ENCODE measurements at regions not wholly inside any gene's neighbourhood (a gene's known extent, or its start where the extent isn't known, plus 50 kb on each side); places are given as distances from the start of the nearest gene placed in this dataset.

- TF ChIP-seq CTCF (IDR thresholded peaks at IDR 0.05): no peak
- no peak for DNase-seq
- H3K4me1 Mint-ChIP-seq: peaks cover 54% of the 10 kb centered on the region
- peak overlapping the region; percentile 31 for H3K27ac Mint-ChIP-seq
- no peaks in the 10 kb centered on the region for H3K36me3 Mint-ChIP-seq (ENCODE audit: low read depth)
- no peaks in the 10 kb centered on the region for H3K9me3 Mint-ChIP-seq
- no peaks in the 10 kb centered on the region for H3K27me3 Mint-ChIP-seq (ENCODE audit: low read depth, poor library complexity)
- H3K4me3 Mint-ChIP-seq: no peak overlapping the region
These were observed 323.8 kb upstream of the AZI2 start for GRCh38 chr3:28672406-28672805.

GRCh38 chr3:28673446-28673845, 324.8 kb upstream of the AZI2 start:
- Mint-ChIP-seq H3K27ac (peak overlapping the region; percentile 70), H3K9me3 (no peaks in the 10 kb centered on the region), H3K4me1 (peaks cover 55% of the 10 kb centered on the region), H3K4me3 (no peak overlapping the region), H3K36me3 (ENCODE audit: low read depth) (no peaks in the 10 kb centered on the region), H3K27me3 (ENCODE audit: low read depth, poor library complexity) (no peaks in the 10 kb centered on the region)
- TF ChIP-seq CTCF (IDR thresholded peaks at IDR 0.05): no peak
- DNase-seq: no peak

DNA sequence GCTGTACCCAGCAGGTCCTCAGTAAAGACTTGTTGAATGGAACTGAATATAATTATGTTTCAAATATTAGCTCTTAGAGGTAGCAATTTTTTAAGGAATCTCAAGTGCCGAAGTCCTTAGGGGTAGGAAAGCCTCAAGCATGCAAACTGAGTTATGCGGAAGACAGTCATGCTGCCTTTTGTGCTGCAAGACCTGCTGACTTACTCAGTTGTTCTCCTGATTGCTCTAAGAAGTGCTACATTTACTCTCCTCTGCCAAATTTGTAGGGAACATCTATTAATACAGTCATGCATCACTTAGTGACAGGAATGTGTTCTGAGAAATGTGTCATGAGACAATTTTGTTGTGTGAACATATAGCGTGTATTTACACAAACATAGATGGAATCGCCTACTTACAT, 325.6 kb upstream of the AZI2 start:
- no peaks in the 10 kb centered on the region for H3K36me3 Mint-ChIP-seq (ENCODE audit: low read depth)
- no peaks in the 10 kb centered on the region for H3K27me3 Mint-ChIP-seq (ENCODE audit: low read depth, poor library complexity)
- no peak for DNase-seq
- no peak overlapping the region for H3K27ac Mint-ChIP-seq
- H3K9me3 Mint-ChIP-seq: no peaks in the 10 kb centered on the region
- H3K4me3 Mint-ChIP-seq: no peak overlapping the region
- no peak for TF ChIP-seq CTCF (IDR thresholded peaks at IDR 0.05)
- peaks cover 59% of the 10 kb centered on the region for H3K4me1 Mint-ChIP-seq

GRCh38 chr3:28677581-28677980, 329.0 kb upstream of the AZI2 start:
- Mint-ChIP-seq H3K27ac (no peak overlapping the region), H3K4me1 (peaks cover 28% of the 10 kb centered on the region), H3K4me3 (no peak overlapping the region), H3K27me3 (ENCODE audit: low read depth, poor library complexity) (peaks cover 3% of the 10 kb centered on the region), H3K36me3 (ENCODE audit: low read depth) (no peaks in the 10 kb centered on the region), H3K9me3 (no peaks in the 10 kb centered on the region)
- DNase-seq: no peak
- TF ChIP-seq CTCF (IDR thresholded peaks at IDR 0.05): no peak

DNA sequence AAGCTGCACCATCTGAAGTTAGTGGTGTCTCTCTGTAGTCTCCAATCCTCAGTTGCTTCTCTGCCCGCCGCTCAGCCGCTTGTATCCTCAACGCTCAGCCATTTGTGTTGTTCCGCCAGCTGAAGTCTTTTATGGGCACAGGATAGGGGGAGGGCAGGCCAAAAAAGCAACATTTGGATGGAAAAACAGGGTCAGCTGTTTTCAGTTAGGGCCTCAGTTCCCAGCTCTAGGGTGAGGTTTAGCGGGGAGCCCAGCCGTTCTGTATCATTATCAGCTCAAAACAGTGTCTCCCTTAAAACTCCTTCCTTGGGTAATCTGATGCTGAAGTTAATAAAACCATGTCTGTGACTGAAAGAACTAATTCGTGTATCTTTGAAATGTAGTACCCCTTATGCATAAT, 329.5 kb upstream of the AZI2 start:
- no peak for TF ChIP-seq CTCF (IDR thresholded peaks at IDR 0.05)
- H3K27me3 Mint-ChIP-seq (ENCODE audit: low read depth, poor library complexity): peaks cover 3% of the 10 kb centered on the region
- H3K27ac Mint-ChIP-seq: no peak overlapping the region
- no peaks in the 10 kb centered on the region for H3K36me3 Mint-ChIP-seq (ENCODE audit: low read depth)
- H3K4me1 Mint-ChIP-seq: peaks cover 23% of the 10 kb centered on the region
- no peaks in the 10 kb centered on the region for H3K9me3 Mint-ChIP-seq
- H3K4me3 Mint-ChIP-seq: no peak overlapping the region
- no peak for DNase-seq

DNA sequence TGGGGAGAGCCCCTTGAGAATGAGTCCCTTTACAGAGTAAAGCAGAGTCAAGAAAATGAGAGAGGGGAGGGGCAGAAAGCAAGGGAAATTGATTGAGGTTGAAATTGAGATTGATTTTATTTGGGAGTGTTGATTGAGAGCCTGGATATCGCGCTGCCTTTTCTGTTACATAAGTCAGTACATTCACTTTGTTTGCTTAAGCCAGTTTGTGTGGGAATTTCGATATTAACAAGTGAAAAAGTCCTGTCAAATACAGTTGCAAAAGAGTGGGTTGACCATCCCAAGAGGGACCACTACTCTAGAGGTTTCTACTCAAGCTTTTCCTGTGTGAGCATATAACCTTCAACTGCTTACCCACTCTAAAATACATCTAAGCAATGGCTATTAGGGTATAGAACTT, 331.4 kb upstream of the AZI2 start:
- Mint-ChIP-seq H3K4me1 (peaks cover 9% of the 10 kb centered on the region), H3K4me3 (no peak overlapping the region), H3K36me3 (ENCODE audit: low read depth) (no peaks in the 10 kb centered on the region), H3K27ac (no peak overlapping the region), H3K27me3 (ENCODE audit: low read depth, poor library complexity) (peaks cover 3% of the 10 kb centered on the region), H3K9me3 (no peaks in the 10 kb centered on the region)
- TF ChIP-seq CTCF (IDR thresholded peaks at IDR 0.05): no peak
- no peak for DNase-seq

Measured in nephron progenitor cell (in vitro differentiated cells).